Osteocyte (in vitro differentiated cells): ENCODE measurements at regions not wholly inside any gene's neighbourhood (a gene's known extent, or its start where the extent isn't known, plus 50 kb on each side); places are given as distances from the start of the nearest gene placed in this dataset.

Experiments
- DNase-seq: peaks from one replicate; pipeline ENCODE4 v3.0.0; 2021; ENCODE audit warnings: mixed read lengths; ENCODE audit not compliant: unreplicated experiment; ENCODE audit errors: extremely low spot score
- H3K27ac Mint-ChIP-seq: one replicate; pipeline ENCODE4 v1.8.0; 2021; ENCODE audit warnings: mild to moderate bottlenecking, mixed read lengths; ENCODE audit not compliant: unreplicated experiment
- H3K27me3 Mint-ChIP-seq: one replicate; pipeline ENCODE4 v1.8.0; 2021; ENCODE audit warnings: mixed read lengths; ENCODE audit not compliant: unreplicated experiment
- H3K36me3 Mint-ChIP-seq: one replicate; pipeline ENCODE4 v1.8.0; 2021; ENCODE audit warnings: mixed read lengths; ENCODE audit not compliant: unreplicated experiment
- H3K4me1 Mint-ChIP-seq: one replicate; pipeline ENCODE4 v1.8.0; 2021; ENCODE audit warnings: mixed read lengths; ENCODE audit not compliant: unreplicated experiment
- H3K4me3 Mint-ChIP-seq: one replicate; pipeline ENCODE4 v1.8.0; 2021; ENCODE audit warnings: mild to moderate bottlenecking, moderate library complexity, mixed read lengths; ENCODE audit not compliant: unreplicated experiment
- H3K9me3 Mint-ChIP-seq: one replicate; pipeline ENCODE4 v1.8.0; 2021; ENCODE audit warnings: mixed read lengths; ENCODE audit not compliant: unreplicated experiment
- CTCF ChIP-seq: fragments of 200-600 bp; sonication (generic); IDR thresholded peaks from 2 replicates; pipeline ENCODE4 v1.5.0; 2021; ENCODE audit warnings: antibody characterized with exemption, mild to moderate bottlenecking, moderate library complexity

DNA sequence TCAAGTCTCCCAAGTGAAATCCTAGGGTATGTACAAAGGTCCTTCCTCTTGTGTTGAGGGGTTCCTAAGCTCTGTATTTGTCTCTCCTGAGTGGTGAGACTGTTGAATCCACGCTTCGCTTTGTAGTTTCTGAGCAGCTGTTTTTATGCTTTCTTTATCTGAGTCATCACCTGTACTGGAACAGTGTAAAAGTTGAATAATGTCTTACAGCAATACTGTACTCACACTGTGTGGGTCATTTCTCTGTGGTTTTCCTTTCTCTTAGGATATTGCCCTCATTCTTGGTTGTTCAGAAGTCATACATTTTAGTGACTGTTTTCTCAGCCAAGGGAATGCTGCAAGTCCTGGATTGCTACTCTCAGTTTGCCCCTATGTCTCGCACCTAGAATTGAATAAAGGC, 1596.6 kb downstream of the SLITRK5 start:
- no peaks in the 10 kb centered on the region for H3K27me3 Mint-ChIP-seq
- TF ChIP-seq CTCF = no peak
- no peak for DNase-seq
- H3K4me1 Mint-ChIP-seq = peaks cover 4% of the 10 kb centered on the region
- H3K36me3 Mint-ChIP-seq = no peaks in the 10 kb centered on the region
- no peak overlapping the region for H3K27ac Mint-ChIP-seq
- no peaks in the 10 kb centered on the region for H3K9me3 Mint-ChIP-seq
- no peak overlapping the region for H3K4me3 Mint-ChIP-seq

- H3K27me3 Mint-ChIP-seq = no peaks in the 10 kb centered on the region
Observed at GRCh38 chr13:89269737-89270136, 1598.6 kb downstream of the SLITRK5 start.

GRCh38 chr13:89270736-89271135, 1599.6 kb downstream of the SLITRK5 start:
- no peak overlapping the region for H3K27ac Mint-ChIP-seq

More at GRCh38 chr13:89269737-89270136, 1598.6 kb downstream of the SLITRK5 start:
- Mint-ChIP-seq H3K27ac (no peak overlapping the region), H3K9me3 (no peaks in the 10 kb centered on the region), H3K36me3 (no peaks in the 10 kb centered on the region), H3K4me1 (peaks cover 4% of the 10 kb centered on the region), H3K4me3 (no peak overlapping the region)
- no peak for DNase-seq
- TF ChIP-seq CTCF = no peak

GRCh38 chr13:89279374-89279773, 1608.2 kb downstream of the SLITRK5 start:
- H3K27me3 Mint-ChIP-seq = no peaks in the 10 kb centered on the region
- no peak for DNase-seq

More at GRCh38 chr13:89270736-89271135, 1599.6 kb downstream of the SLITRK5 start:
- Mint-ChIP-seq H3K9me3 (no peaks in the 10 kb centered on the region), H3K36me3 (no peaks in the 10 kb centered on the region), H3K27me3 (no peaks in the 10 kb centered on the region), H3K4me3 (no peak overlapping the region), H3K4me1 (peaks cover 4% of the 10 kb centered on the region)
- TF ChIP-seq CTCF = no peak
- no peak for DNase-seq

DNA sequence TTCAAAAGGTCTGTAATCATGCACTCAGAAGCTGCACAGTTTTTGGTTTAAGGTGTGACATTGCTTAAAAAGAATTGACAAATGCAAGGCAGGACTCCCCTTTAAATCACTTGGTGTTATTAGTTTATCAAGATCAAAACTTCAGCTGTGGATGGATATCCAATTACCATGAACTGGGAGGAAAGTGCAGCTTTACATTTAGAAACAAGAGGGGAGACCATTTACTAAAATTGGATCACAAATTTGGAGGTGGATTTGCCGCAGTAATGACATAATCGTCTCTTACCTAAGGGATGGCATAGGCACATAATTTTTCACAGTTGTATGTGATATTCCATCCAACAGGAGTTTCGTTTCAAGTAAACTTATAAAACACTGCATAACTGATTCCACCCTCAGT, 1610.2 kb downstream of the SLITRK5 start:
- no peak for DNase-seq
- Mint-ChIP-seq H3K27ac (no peak overlapping the region), H3K4me3 (no peak overlapping the region), H3K4me1 (peaks cover 11% of the 10 kb centered on the region), H3K27me3 (no peaks in the 10 kb centered on the region), H3K36me3 (no peaks in the 10 kb centered on the region), H3K9me3 (no peaks in the 10 kb centered on the region)
- TF ChIP-seq CTCF = no peak

More at GRCh38 chr13:89279374-89279773, 1608.2 kb downstream of the SLITRK5 start:
- no peak overlapping the region for H3K4me3 Mint-ChIP-seq
- TF ChIP-seq CTCF = no peak
- H3K9me3 Mint-ChIP-seq = no peaks in the 10 kb centered on the region
- H3K36me3 Mint-ChIP-seq = no peaks in the 10 kb centered on the region
- H3K4me1 Mint-ChIP-seq = peaks cover under 1% of the 10 kb centered on the region
- no peak overlapping the region for H3K27ac Mint-ChIP-seq
